ENCODE measurements at regions not wholly inside any gene's neighbourhood (a gene's known extent, or its start where the extent isn't known, plus 50 kb on each side); places are given as distances from the start of the nearest gene placed in this dataset.
"Not testable (repeated sequence)": the region's sequence is repeated elsewhere in the genome, so short reads cannot be mapped to it uniquely, and the experiment has no call there.

DNA sequence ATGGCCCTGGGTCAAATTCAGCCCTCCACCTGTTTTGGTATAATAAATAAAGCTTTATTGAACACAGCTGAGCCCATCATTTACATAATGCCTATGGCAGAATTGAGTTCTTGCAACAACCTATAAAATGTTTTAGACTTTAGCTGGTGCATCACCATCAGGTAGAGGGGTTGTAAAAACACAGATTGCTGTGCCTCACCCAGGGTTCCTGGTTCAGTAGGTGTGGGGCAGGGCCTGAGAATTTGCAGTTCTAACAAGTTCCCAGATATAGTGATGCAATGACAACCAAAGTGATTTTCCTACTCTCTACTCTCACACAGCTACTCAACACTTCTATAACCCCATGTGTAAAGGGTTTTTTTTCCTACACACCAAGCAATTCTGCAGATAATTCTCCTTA lies 120.0 kb upstream of the EGFL6 start:
- H3K4me3 ChIP-seq, result no peak overlapping the region
- intact Hi-C loops (cut with DNase I), result no loop called here

DNA sequence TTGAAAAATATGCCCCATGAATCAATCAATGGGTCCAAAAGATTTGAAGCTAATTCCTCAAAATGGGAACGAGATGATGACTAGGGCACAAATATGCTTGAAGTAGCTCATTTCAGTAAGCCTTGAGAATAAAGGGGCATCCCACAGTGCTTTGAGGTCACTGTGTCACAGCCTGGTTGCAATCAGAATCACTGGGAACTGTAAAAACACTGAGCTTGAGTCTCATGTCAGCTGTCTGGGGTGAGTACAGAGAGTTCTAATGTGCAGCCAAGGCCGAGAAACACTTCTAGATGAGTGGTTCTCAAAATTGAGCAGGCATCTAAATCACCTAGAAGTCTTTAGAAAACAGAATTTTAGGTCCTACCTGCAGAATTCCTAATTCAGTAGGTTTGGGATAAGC lies 120.5 kb upstream of the EGFL6 start:
- no peak for TF ChIP-seq POLR2A (IDR thresholded peaks at IDR 0.05)
- TF ChIP-seq, protein P1, sequence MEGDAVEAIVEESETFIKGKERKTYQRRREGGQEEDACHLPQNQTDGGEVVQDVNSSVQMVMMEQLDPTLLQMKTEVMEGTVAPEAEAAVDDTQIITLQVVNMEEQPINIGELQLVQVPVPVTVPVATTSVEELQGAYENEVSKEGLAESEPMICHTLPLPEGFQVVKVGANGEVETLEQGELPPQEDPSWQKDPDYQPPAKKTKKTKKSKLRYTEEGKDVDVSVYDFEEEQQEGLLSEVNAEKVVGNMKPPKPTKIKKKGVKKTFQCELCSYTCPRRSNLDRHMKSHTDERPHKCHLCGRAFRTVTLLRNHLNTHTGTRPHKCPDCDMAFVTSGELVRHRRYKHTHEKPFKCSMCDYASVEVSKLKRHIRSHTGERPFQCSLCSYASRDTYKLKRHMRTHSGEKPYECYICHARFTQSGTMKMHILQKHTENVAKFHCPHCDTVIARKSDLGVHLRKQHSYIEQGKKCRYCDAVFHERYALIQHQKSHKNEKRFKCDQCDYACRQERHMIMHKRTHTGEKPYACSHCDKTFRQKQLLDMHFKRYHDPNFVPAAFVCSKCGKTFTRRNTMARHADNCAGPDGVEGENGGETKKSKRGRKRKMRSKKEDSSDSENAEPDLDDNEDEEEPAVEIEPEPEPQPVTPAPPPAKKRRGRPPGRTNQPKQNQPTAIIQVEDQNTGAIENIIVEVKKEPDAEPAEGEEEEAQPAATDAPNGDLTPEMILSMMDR (IDR thresholded peaks at IDR 0.05), result no peak
- intact Hi-C loops (cut with DNase I), result no loop called here
- Histone ChIP-seq H3K27ac (no peak overlapping the region), H3K4me1 (replicated peaks in 1 of 2) (no peaks in the 10 kb centered on the region), H3K27me3 (no peaks in the 10 kb centered on the region), H3K9me3 (replicated peaks in 1 of 3) (peaks cover 0 to 4% (median 0%) of the 10 kb centered on the region in 3 donors), H3K36me3 (replicated peaks in 1 of 2) (no peaks in the 10 kb centered on the region), H3K4me3 (no peak overlapping the region)
- WGBS, 4 donors, result 65 to 92% (median 80%) methylated on average over 2 of the region's 2 CpGs
- DNase-seq, result no peak

More for the DNA sequence above, 120.0 kb upstream of the EGFL6 start:
- no peaks in the 10 kb centered on the region for H3K4me1 ChIP-seq (replicated peaks in 1 of 2)
- H3K36me3 ChIP-seq (replicated peaks in 1 of 2), result no peaks in the 10 kb centered on the region
- H3K27ac ChIP-seq, result no peak overlapping the region
- peaks cover 0 to 4% (median 0%) of the 10 kb centered on the region in 3 donors for H3K9me3 ChIP-seq (replicated peaks in 1 of 3)
- no peaks in the 10 kb centered on the region for H3K27me3 ChIP-seq
- TF ChIP-seq, protein P1 (IDR thresholded peaks at IDR 0.05), result no peak
- no peak for TF ChIP-seq POLR2A (IDR thresholded peaks at IDR 0.05)
- no peak for DNase-seq

DNA sequence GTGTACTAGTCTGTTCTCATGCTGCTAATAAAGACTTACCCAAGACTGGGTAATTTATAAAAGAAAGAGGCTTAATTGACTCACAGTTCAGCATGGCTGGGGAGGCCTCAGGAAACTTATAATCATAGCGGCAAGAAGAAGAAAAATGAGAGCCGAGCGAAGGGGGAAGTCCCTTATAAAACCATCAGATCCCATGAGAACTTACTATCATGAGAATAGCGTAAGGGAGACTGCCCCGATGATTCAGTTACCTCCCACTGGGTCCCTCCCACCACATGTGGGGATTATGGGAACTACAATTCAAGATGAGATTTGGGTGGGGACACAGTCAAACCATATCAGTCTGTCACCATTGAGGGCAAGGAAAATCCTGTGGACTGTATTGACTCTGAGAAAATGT lies 121.8 kb upstream of the ATXN3L start:
- 90 to 97% (median 93%) methylated on average over 5 of the region's 5 CpGs for WGBS, 4 donors
- intact Hi-C loops (cut with DNase I); H3K4me3 ChIP-seq; H3K9me3 ChIP-seq (replicated peaks in 1 of 3); H3K27ac ChIP-seq; H3K36me3 ChIP-seq (replicated peaks in 1 of 2); H3K4me1 ChIP-seq (replicated peaks in 1 of 2); DNase-seq; H3K27me3 ChIP-seq: not testable (repeated sequence)

DNA sequence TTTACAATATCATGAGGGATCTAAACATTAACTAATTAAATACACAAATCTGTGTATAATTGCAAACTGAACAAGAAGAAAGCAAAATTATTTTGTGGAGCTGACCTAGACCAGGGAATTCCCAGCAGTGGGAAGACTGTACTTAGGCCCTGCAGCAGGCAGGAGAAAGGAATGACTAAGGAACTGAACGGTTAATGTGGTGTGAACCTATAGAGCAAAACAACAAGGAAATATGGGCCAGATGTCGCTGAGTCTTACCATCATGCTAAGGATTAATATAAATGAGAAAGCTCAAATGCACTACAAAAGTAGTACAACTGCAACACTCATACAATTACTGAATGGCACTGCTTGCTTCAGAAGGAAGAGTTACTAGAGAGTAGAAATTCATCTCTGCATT lies 120.3 kb upstream of the ATXN3L start:
- TF ChIP-seq, protein P1 (IDR thresholded peaks at IDR 0.05), result no peak
- no peak for TF ChIP-seq POLR2A (IDR thresholded peaks at IDR 0.05)
- WGBS, 4 donors, result 76 to 93% (median 80%) methylated on average over 2 of the region's 2 CpGs
- Histone ChIP-seq H3K27ac (no peak overlapping the region), H3K9me3 (replicated peaks in 1 of 3) (peaks cover 0 to 2% (median 0%) of the 10 kb centered on the region in 3 donors), H3K36me3 (replicated peaks in 1 of 2) (no peaks in the 10 kb centered on the region), H3K4me1 (replicated peaks in 1 of 2) (no peaks in the 10 kb centered on the region), H3K27me3 (no peaks in the 10 kb centered on the region), H3K4me3 (no peak overlapping the region)
- intact Hi-C loops (cut with DNase I), result no loop called here
- DNase-seq, result no peak

DNA sequence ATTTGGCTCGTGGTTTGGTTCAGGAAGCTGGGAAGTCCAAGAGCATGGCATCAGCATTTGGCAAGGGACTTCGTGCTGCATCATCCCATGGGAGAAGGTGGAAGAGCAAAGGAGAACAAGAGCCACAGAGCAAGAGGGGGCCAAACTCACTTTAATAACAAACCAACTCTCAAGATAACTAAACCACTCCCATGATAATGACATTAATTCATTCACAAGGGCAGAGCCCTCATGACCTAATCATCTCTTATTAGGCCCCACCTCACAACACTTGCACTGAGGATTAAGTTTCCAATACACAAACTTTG lies 113.4 kb upstream of the ATXN3L start:
- no peaks in the 10 kb centered on the region for H3K27me3 ChIP-seq
- TF ChIP-seq, protein P1 (IDR thresholded peaks at IDR 0.05), result no peak
- TF ChIP-seq POLR2A (IDR thresholded peaks at IDR 0.05), result no peak
- no peaks in the 10 kb centered on the region for H3K4me1 ChIP-seq (replicated peaks in 1 of 2)
- H3K4me3 ChIP-seq, result no peak overlapping the region
- no peaks in the 10 kb centered on the region for H3K36me3 ChIP-seq (replicated peaks in 1 of 2)
- no peak overlapping the region for H3K27ac ChIP-seq
- DNase-seq, result no peak
- WGBS, 4 donors, result 45 to 74% (median 59%) methylated on average over 1 to 2 of the region's 2 CpGs
- intact Hi-C loops (cut with DNase I), result no loop called here
- H3K9me3 ChIP-seq (replicated peaks in 1 of 3), result no peaks in the 10 kb centered on the region

Measured in adrenal gland (tissue), 9 donors.